ENCODE measurements at regions not wholly inside any gene's neighbourhood (a gene's known extent, or its start where the extent isn't known, plus 50 kb on each side); places are given as distances from the start of the nearest gene placed in this dataset.

DNA sequence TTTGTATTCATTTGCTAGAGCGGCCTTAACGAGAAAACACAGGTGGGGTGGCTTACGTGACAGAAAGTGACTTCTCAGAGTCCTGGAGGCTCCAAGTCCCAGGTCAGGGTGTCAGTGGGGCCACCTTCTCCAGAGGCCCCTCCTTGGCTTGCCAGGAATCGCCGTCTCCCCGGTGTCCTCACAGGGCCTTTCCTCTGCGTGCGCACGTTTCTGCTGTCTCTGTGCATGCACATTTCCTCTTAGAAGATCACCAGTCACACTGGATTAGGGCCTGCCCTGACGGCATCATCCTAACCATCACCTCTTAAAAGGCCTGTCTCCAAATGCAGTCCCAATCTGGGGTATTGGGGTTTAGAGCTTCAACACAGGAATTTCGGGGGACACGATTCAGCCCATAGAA is 63.8 kb upstream of the HELT start:
- no peak for TF ChIP-seq POLR2AphosphoS5 (IDR thresholded peaks at IDR 0.05; ENCODE audit: low read depth, low read length)
- no peak for TF ChIP-seq POLR2A (IDR thresholded peaks at IDR 0.05; ENCODE audit: low read depth, low read length)
- TF ChIP-seq POU2F2 (IDR thresholded peaks at IDR 0.05; ENCODE audit: low read depth, low read length), result no peak
- no peak for TF ChIP-seq TAF1 (IDR thresholded peaks at IDR 0.05; ENCODE audit: low read depth, low read length)

All from GM12891 (cell line).